SK-N-MC (cell line): ENCODE measurements at regions not wholly inside any gene's neighbourhood (a gene's known extent, or its start where the extent isn't known, plus 50 kb on each side); places are given as distances from the start of the nearest gene placed in this dataset.

Experiments
- EZH2 ChIP-seq: fragments of 200-600 bp; sonication (generic); IDR thresholded peaks from one replicate; pipeline ENCODE4 v1.6.1; 2017; ENCODE audit warnings: antibody characterized with exemption
- FOXP2 ChIP-seq: optimal IDR thresholded peaks from 2 replicates; pipeline ENCODE3; 2011; ENCODE audit warnings: mild to moderate bottlenecking, moderate library complexity; ENCODE audit not compliant: insufficient read depth; ENCODE audit errors: extremely low read length, control extremely low read depth
- POLR2AphosphoS5 ChIP-seq: IDR thresholded peaks from 2 replicates; pipeline ENCODE4 v1.6.1; 2012; ENCODE audit warnings: mild to moderate bottlenecking, low read depth, low read length, borderline replicate concordance

DNA sequence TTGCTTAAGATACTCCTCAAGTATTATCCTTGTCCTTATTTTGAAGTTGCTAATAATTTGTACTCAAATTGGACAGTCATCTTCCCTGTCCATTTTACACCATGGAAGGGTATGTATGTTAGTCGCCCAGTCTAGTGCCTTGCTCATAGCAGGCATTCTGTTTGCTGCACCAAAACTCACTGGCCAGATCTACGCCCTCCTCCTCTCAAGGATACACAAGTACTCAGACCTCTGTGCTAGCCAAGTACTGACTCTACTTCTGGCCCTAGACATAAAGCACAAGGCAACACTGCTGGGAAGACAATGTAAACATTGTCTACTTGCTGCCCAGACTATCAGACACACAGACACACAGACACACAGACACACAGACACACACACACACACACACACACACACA is 57.7 kb downstream of the DNAAF9 start:
- TF ChIP-seq POLR2AphosphoS5, result no peak
- no peak for TF ChIP-seq EZH2
- TF ChIP-seq FOXP2, result no peak
